Adrenal gland (tissue), 5 donors: ENCODE measurements at regions not wholly inside any gene's neighbourhood (a gene's known extent, or its start where the extent isn't known, plus 50 kb on each side); places are given as distances from the start of the nearest gene placed in this dataset.

ENCODE experiments used
- CTCF ChIP-seq, 6 experiments: fragments of 450-650 bp in 4 of 6; fragments of 200-600 bp in 2 of 6; sonication (generic) in 1 of 6; IDR thresholded peaks; 1 replicate in 5 of 6; 2 replicates in 1 of 6; pipeline versions ENCODE4 v1.5.1 to v1.8.0; 2016 to 2021; ENCODE audit warnings: antibody characterized with exemption in 6 of 6, mild to moderate bottlenecking in 2 of 6, moderate library complexity in 1 of 6
- POLR2A ChIP-seq, 2 donors: fragments of 450-650 bp; IDR thresholded peaks; one replicate each; pipeline ENCODE4 v1.6.1; 2017; ENCODE audit warnings: antibody characterized with exemption in 2 of 2, mild to moderate bottlenecking in 2 of 2, moderate library complexity in 1 of 2
- donor health status: DM: no; HTN: no; CAD: no.

GRCh38 chr20:39911497-39911896, 777.5 kb downstream of the MAFB start:
- TF ChIP-seq CTCF (IDR thresholded peaks at IDR 0.05) (no peak), POLR2A (IDR thresholded peaks at IDR 0.05) (no peak)
